ENCODE measurements at regions not wholly inside any gene's neighbourhood (a gene's known extent, or its start where the extent isn't known, plus 50 kb on each side); places are given as distances from the start of the nearest gene placed in this dataset.

DNA sequence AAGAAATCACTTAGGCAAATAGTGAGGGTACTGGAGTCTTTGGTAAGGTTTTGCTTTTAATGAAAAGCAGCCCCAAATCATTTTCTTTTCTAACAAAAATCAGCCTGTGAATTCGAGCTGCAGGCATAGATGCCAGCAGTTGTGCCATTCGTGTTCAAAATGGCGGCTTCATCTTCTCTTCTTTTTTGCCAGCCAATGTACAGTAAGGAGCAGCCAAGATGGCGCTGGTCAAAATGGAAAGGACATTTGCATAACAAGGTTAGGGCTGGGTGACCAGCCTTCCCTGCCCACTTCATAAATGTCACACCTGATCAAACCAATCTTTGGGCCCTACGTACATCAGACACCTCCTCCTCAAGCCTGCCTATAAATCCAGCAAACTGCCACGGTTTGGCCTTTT lies 100.2 kb upstream of the RGS1 start:
- no peak for TF ChIP-seq CTCF (IDR thresholded peaks at IDR 0.05)
- TF ChIP-seq POLR2A (IDR thresholded peaks at IDR 0.05), result no peak
